HPDE6-E6E7 (cell line): ENCODE measurements at regions not wholly inside any gene's neighbourhood (a gene's known extent, or its start where the extent isn't known, plus 50 kb on each side); places are given as distances from the start of the nearest gene placed in this dataset.

ENCODE experiments used
- DNase-seq: peaks from one replicate; pipeline ENCODE4 v3.0.0; 2011; ENCODE audit warnings: missing footprints; ENCODE audit errors: extremely low spot score

DNA sequence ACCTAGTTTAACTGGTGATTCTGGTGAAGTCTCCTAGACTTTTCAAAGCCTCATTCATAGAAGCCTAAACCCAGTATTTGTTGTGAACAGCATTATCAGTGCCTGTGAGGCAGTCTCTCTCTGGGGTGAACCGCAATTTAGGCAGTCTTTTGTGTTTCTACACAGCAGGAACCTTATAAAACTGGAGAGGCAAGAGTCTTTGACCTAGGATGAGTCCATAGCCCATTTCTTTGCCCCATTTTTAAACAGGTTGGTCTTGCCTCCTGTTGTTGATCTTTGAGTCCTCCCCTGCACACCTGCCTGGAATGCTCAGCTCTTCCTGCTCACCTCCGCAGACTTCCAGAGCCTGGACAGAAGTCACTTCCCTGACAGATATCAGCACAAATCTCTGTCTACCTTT is 51.2 kb upstream of the NRP1 start:
- DNase-seq = no peak

DNA sequence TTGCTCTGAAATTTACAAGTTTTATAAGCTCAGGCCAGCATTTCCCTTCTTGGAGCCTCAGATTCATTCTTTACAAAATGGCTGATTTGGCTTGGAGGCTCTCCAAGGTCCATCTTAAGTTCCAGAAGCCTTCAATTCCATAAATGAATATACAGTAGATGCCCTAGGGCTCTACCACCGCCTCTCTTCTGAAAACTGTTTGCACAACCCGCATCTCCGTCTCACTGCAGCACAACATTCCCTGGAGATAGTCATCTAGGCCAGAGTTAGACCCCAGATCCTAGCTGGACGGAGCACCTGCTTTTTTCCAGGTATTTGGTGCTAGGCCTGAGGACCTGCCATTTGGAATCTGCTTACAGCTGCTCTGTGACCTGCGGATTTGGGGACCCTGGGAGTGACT is 50.5 kb upstream of the NRP1 start:
- DNase-seq = no peak
